HUES6 (cell line): ENCODE measurements at regions not wholly inside any gene's neighbourhood (a gene's known extent, or its start where the extent isn't known, plus 50 kb on each side); places are given as distances from the start of the nearest gene placed in this dataset.

Experiments
- H3K27ac ChIP-seq: 2 replicates; pipeline ENCODE4 v1.7.0; 2013; ENCODE audit warnings: low read depth, mild to moderate bottlenecking, low read length, inconsistent platforms
- H3K27me3 ChIP-seq: 2 replicates; pipeline ENCODE4 v1.6.1; 2013; ENCODE audit warnings: low read length; ENCODE audit not compliant: control insufficient read depth, insufficient read depth
- H3K36me3 ChIP-seq: 2 replicates; pipeline ENCODE4 v1.6.1; 2013; ENCODE audit warnings: low read length; ENCODE audit not compliant: control insufficient read depth, insufficient read depth
- H3K4me1 ChIP-seq: 2 replicates; pipeline ENCODE4 v1.6.1; 2013; ENCODE audit warnings: low read length; ENCODE audit not compliant: control insufficient read depth, insufficient read depth
- H3K4me3 ChIP-seq: 2 replicates; pipeline ENCODE4 v1.5.1; 2013; ENCODE audit warnings: low read depth, low read length
- H3K9ac ChIP-seq: one replicate; pipeline ENCODE4 v1.6.1; 2013; ENCODE audit warnings: mild to moderate bottlenecking, low read length
- H3K9me3 ChIP-seq: 2 replicates; pipeline ENCODE4 v1.6.1; 2013; ENCODE audit warnings: low read depth, low read length; ENCODE audit not compliant: control insufficient read depth, insufficient read depth

- Histone ChIP-seq H3K4me3 (no peak overlapping the region), H3K9me3 (peaks cover 15% of the 10 kb centered on the region), H3K4me1 (no peaks in the 10 kb centered on the region), H3K27me3 (no peaks in the 10 kb centered on the region), H3K27ac (no peak overlapping the region), H3K36me3 (no peaks in the 10 kb centered on the region; the same call in 1 of the 2 replicates), H3K9ac (no peak overlapping the region)
These were observed 266.2 kb downstream of the SPRY1 start for GRCh38 chr4:123662827-123663226.

GRCh38 chr4:123666486-123666885, 269.9 kb downstream of the SPRY1 start:
- Histone ChIP-seq H3K4me3 (no peak overlapping the region), H3K36me3 (no peaks in the 10 kb centered on the region; the same call in 1 of the 2 replicates), H3K27ac (no peak overlapping the region), H3K27me3 (no peaks in the 10 kb centered on the region), H3K9ac (no peak overlapping the region), H3K4me1 (no peaks in the 10 kb centered on the region), H3K9me3 (peaks cover 5% of the 10 kb centered on the region)

- H3K36me3 ChIP-seq = no peaks in the 10 kb centered on the region; the same call in 1 of the 2 replicates
- H3K27ac ChIP-seq = no peak overlapping the region
- peaks cover 5% of the 10 kb centered on the region for H3K9me3 ChIP-seq
- H3K4me3 ChIP-seq = no peak overlapping the region
- H3K4me1 ChIP-seq = no peaks in the 10 kb centered on the region
- no peak overlapping the region for H3K9ac ChIP-seq
- no peaks in the 10 kb centered on the region for H3K27me3 ChIP-seq
These were observed 270.9 kb downstream of the SPRY1 start for GRCh38 chr4:123667496-123667895.

GRCh38 chr4:123667991-123668390, 271.4 kb downstream of the SPRY1 start:
- Histone ChIP-seq H3K9me3 (peaks cover 5% of the 10 kb centered on the region), H3K9ac (no peak overlapping the region), H3K4me3 (no peak overlapping the region), H3K36me3 (no peaks in the 10 kb centered on the region; the same call in 1 of the 2 replicates), H3K27me3 (no peaks in the 10 kb centered on the region), H3K27ac (no peak overlapping the region), H3K4me1 (no peaks in the 10 kb centered on the region)

GRCh38 chr4:123671636-123672404, 275.2 kb downstream of the SPRY1 start:
- Histone ChIP-seq H3K4me1 (no peaks in the 10 kb centered on the region; the same call in 1 of the 2 replicates), H3K4me3 (no peak overlapping the region), H3K36me3 (no peaks in the 10 kb centered on the region), H3K27me3 (no peaks in the 10 kb centered on the region), H3K9me3 (no peaks in the 10 kb centered on the region), H3K27ac (no peak overlapping the region), H3K9ac (no peak overlapping the region)

- Histone ChIP-seq H3K4me1 (no peaks in the 10 kb centered on the region; the same call in 1 of the 2 replicates), H3K9me3 (no peaks in the 10 kb centered on the region), H3K27ac (no peak overlapping the region), H3K27me3 (no peaks in the 10 kb centered on the region), H3K4me3 (no peak overlapping the region), H3K36me3 (no peaks in the 10 kb centered on the region), H3K9ac (no peak overlapping the region)
These were observed 276.4 kb downstream of the SPRY1 start for GRCh38 chr4:123672987-123673386.

- H3K36me3 ChIP-seq = no peaks in the 10 kb centered on the region
- H3K27me3 ChIP-seq = no peaks in the 10 kb centered on the region
- no peaks in the 10 kb centered on the region; the same call in 1 of the 2 replicates for H3K4me1 ChIP-seq
- no peaks in the 10 kb centered on the region for H3K9me3 ChIP-seq
- no peak overlapping the region for H3K4me3 ChIP-seq
- no peak overlapping the region for H3K9ac ChIP-seq
- H3K27ac ChIP-seq = no peak overlapping the region
These were observed 277.4 kb downstream of the SPRY1 start for GRCh38 chr4:123673971-123674370.

GRCh38 chr4:123674762-123675465, 278.3 kb downstream of the SPRY1 start:
- no peaks in the 10 kb centered on the region for H3K9me3 ChIP-seq
- no peak overlapping the region for H3K4me3 ChIP-seq
- H3K27ac ChIP-seq = no peak overlapping the region
- no peaks in the 10 kb centered on the region for H3K36me3 ChIP-seq
- no peaks in the 10 kb centered on the region; the same call in 1 of the 2 replicates for H3K4me1 ChIP-seq
- no peak overlapping the region for H3K9ac ChIP-seq
- H3K27me3 ChIP-seq = no peaks in the 10 kb centered on the region

GRCh38 chr4:123675567-123675966, 279.0 kb downstream of the SPRY1 start:
- H3K9me3 ChIP-seq = no peaks in the 10 kb centered on the region

GRCh38 chr4:123676071-123676889, 279.7 kb downstream of the SPRY1 start:
- H3K27me3 ChIP-seq = no peaks in the 10 kb centered on the region
- H3K9me3 ChIP-seq = no peaks in the 10 kb centered on the region
- H3K9ac ChIP-seq = no peak overlapping the region
- H3K4me1 ChIP-seq = no peaks in the 10 kb centered on the region; the same call in 1 of the 2 replicates
- H3K4me3 ChIP-seq = no peak overlapping the region
- H3K27ac ChIP-seq = no peak overlapping the region
- H3K36me3 ChIP-seq = no peaks in the 10 kb centered on the region

More at GRCh38 chr4:123675567-123675966, 279.0 kb downstream of the SPRY1 start:
- Histone ChIP-seq H3K4me3 (no peak overlapping the region), H3K9ac (no peak overlapping the region), H3K4me1 (no peaks in the 10 kb centered on the region; the same call in 1 of the 2 replicates), H3K27me3 (no peaks in the 10 kb centered on the region), H3K36me3 (no peaks in the 10 kb centered on the region), H3K27ac (no peak overlapping the region)
